ENCODE measurements at regions not wholly inside any gene's neighbourhood (a gene's known extent, or its start where the extent isn't known, plus 50 kb on each side); places are given as distances from the start of the nearest gene placed in this dataset.

GRCh38 chr10:130435961-130436360 is 299.8 kb downstream of the GLRX3 start:
- no peaks in the 10 kb centered on the region for H3K27me3 ChIP-seq (replicated peaks in 2 of 5; ENCODE audit: control insufficient read depth in 4 of 5, insufficient read depth in 5 of 5, low read length in 4 of 5)
- ChIA-PET POLR2A (no interaction called here), CTCF (no interaction called here)
- DNase-seq = no peak
- H3K4me3 ChIP-seq (ENCODE audit: control insufficient read depth in 1 of 7, extremely low read depth in 1 of 7, insufficient read depth in 4 of 7, low read depth in 2 of 7, low read length in 6 of 7) = no peak overlapping the region
- H3K9me3 ChIP-seq (ENCODE audit: control extremely low read depth in 1 of 5, control insufficient read depth in 4 of 5, insufficient read depth in 2 of 5, low read depth in 1 of 5, low read length in 4 of 5) = peaks cover 0 to 3% (median 0%) of the 10 kb centered on the region in 5 experiments
- no peaks in the 10 kb centered on the region for H3K4me1 ChIP-seq (ENCODE audit: control extremely low read depth in 1 of 4, control insufficient read depth in 4 of 4, insufficient read depth in 4 of 4, low read length in 3 of 4)
- H3K36me3 ChIP-seq (ENCODE audit: control insufficient read depth in 4 of 4, insufficient read depth in 4 of 4, low read length in 3 of 4) = no peaks in the 10 kb centered on the region
- no peak overlapping the region for H3K27ac ChIP-seq (ENCODE audit: insufficient read depth in 1 of 2, low read depth in 1 of 2, low read length in 2 of 2, poor library complexity in 1 of 2, severe bottlenecking in 2 of 2)
- WGBS (ENCODE audit: insufficient coverage) = 100% methylated on average over 3 of the region's 3 CpGs

GRCh38 chr10:130438861-130439260 is 302.7 kb downstream of the GLRX3 start:
- DNase-seq = no peak
- POLR2A ChIA-PET = no interaction called here
- Histone ChIP-seq H3K27me3 (replicated peaks in 2 of 5; ENCODE audit: control insufficient read depth in 4 of 5, insufficient read depth in 5 of 5, low read length in 4 of 5) (peaks cover 0 to 6% (median 5%) of the 10 kb centered on the region in 5 experiments), H3K27ac (ENCODE audit: insufficient read depth in 1 of 2, low read depth in 1 of 2, low read length in 2 of 2, poor library complexity in 1 of 2, severe bottlenecking in 2 of 2) (no peak overlapping the region), H3K4me3 (ENCODE audit: control insufficient read depth in 1 of 7, extremely low read depth in 1 of 7, insufficient read depth in 4 of 7, low read depth in 2 of 7, low read length in 6 of 7) (no peak overlapping the region), H3K4me1 (ENCODE audit: control extremely low read depth in 1 of 4, control insufficient read depth in 4 of 4, insufficient read depth in 4 of 4, low read length in 3 of 4) (no peaks in the 10 kb centered on the region), H3K9me3 (ENCODE audit: control extremely low read depth in 1 of 5, control insufficient read depth in 4 of 5, insufficient read depth in 2 of 5, low read depth in 1 of 5, low read length in 4 of 5) (peaks cover 0 to 3% (median 0%) of the 10 kb centered on the region in 5 experiments), H3K36me3 (ENCODE audit: control insufficient read depth in 4 of 4, insufficient read depth in 4 of 4, low read length in 3 of 4) (no peaks in the 10 kb centered on the region)
- CTCF ChIA-PET = no interaction called here
- 98% methylated on average over 4 of the region's 7 CpGs for WGBS (ENCODE audit: insufficient coverage)

GRCh38 chr10:130439766-130440165 is 303.6 kb downstream of the GLRX3 start:
- DNase-seq = no peak
- Histone ChIP-seq H3K27me3 (replicated peaks in 2 of 5; ENCODE audit: control insufficient read depth in 4 of 5, insufficient read depth in 5 of 5, low read length in 4 of 5) (peaks cover 0 to 6% (median 5%) of the 10 kb centered on the region in 5 experiments), H3K4me3 (ENCODE audit: control insufficient read depth in 1 of 7, extremely low read depth in 1 of 7, insufficient read depth in 4 of 7, low read depth in 2 of 7, low read length in 6 of 7) (no peak overlapping the region), H3K27ac (ENCODE audit: insufficient read depth in 1 of 2, low read depth in 1 of 2, low read length in 2 of 2, poor library complexity in 1 of 2, severe bottlenecking in 2 of 2) (no peak overlapping the region), H3K4me1 (ENCODE audit: control extremely low read depth in 1 of 4, control insufficient read depth in 4 of 4, insufficient read depth in 4 of 4, low read length in 3 of 4) (no peaks in the 10 kb centered on the region), H3K36me3 (ENCODE audit: control insufficient read depth in 4 of 4, insufficient read depth in 4 of 4, low read length in 3 of 4) (no peaks in the 10 kb centered on the region), H3K9me3 (ENCODE audit: control extremely low read depth in 1 of 5, control insufficient read depth in 4 of 5, insufficient read depth in 2 of 5, low read depth in 1 of 5, low read length in 4 of 5) (peaks cover 0 to 3% (median 0%) of the 10 kb centered on the region in 5 experiments)
- POLR2A ChIA-PET = no interaction called here
- CTCF ChIA-PET = no interaction called here
- WGBS (ENCODE audit: insufficient coverage) = 97% methylated on average over 6 of the region's 6 CpGs

- no peak overlapping the region for H3K27ac ChIP-seq (ENCODE audit: insufficient read depth in 1 of 2, low read depth in 1 of 2, low read length in 2 of 2, poor library complexity in 1 of 2, severe bottlenecking in 2 of 2)
- peaks cover 0 to 6% (median 5%) of the 10 kb centered on the region in 5 experiments for H3K27me3 ChIP-seq (replicated peaks in 2 of 5; ENCODE audit: control insufficient read depth in 4 of 5, insufficient read depth in 5 of 5, low read length in 4 of 5)
- DNase-seq = no peak
- ChIA-PET POLR2A (no interaction called here), CTCF (no interaction called here)
- 94% methylated on average over 3 of the region's 5 CpGs for WGBS (ENCODE audit: insufficient coverage)
- no peaks in the 10 kb centered on the region for H3K36me3 ChIP-seq (ENCODE audit: control insufficient read depth in 4 of 4, insufficient read depth in 4 of 4, low read length in 3 of 4)
- H3K4me1 ChIP-seq (ENCODE audit: control extremely low read depth in 1 of 4, control insufficient read depth in 4 of 4, insufficient read depth in 4 of 4, low read length in 3 of 4) = no peaks in the 10 kb centered on the region
- H3K4me3 ChIP-seq (ENCODE audit: control insufficient read depth in 1 of 7, extremely low read depth in 1 of 7, insufficient read depth in 4 of 7, low read depth in 2 of 7, low read length in 6 of 7) = no peak overlapping the region
- peaks cover 0 to 3% (median 0%) of the 10 kb centered on the region in 5 experiments for H3K9me3 ChIP-seq (ENCODE audit: control extremely low read depth in 1 of 5, control insufficient read depth in 4 of 5, insufficient read depth in 2 of 5, low read depth in 1 of 5, low read length in 4 of 5)
Measured at GRCh38 chr10:130440494-130440893, 304.3 kb downstream of the GLRX3 start.

- CTCF ChIA-PET = no interaction called here
- no peak for DNase-seq
- Histone ChIP-seq H3K4me3 (ENCODE audit: control insufficient read depth in 1 of 7, extremely low read depth in 1 of 7, insufficient read depth in 4 of 7, low read depth in 2 of 7, low read length in 6 of 7) (no peak overlapping the region), H3K36me3 (ENCODE audit: control insufficient read depth in 4 of 4, insufficient read depth in 4 of 4, low read length in 3 of 4) (no peaks in the 10 kb centered on the region), H3K27me3 (replicated peaks in 2 of 5; ENCODE audit: control insufficient read depth in 4 of 5, insufficient read depth in 5 of 5, low read length in 4 of 5) (peaks cover 0 to 6% (median 5%) of the 10 kb centered on the region in 5 experiments), H3K4me1 (ENCODE audit: control extremely low read depth in 1 of 4, control insufficient read depth in 4 of 4, insufficient read depth in 4 of 4, low read length in 3 of 4) (no peaks in the 10 kb centered on the region), H3K27ac (ENCODE audit: insufficient read depth in 1 of 2, low read depth in 1 of 2, low read length in 2 of 2, poor library complexity in 1 of 2, severe bottlenecking in 2 of 2) (no peak overlapping the region), H3K9me3 (ENCODE audit: control extremely low read depth in 1 of 5, control insufficient read depth in 4 of 5, insufficient read depth in 2 of 5, low read depth in 1 of 5, low read length in 4 of 5) (no peaks in the 10 kb centered on the region)
- WGBS (ENCODE audit: insufficient coverage) = 95% methylated on average over 11 of the region's 14 CpGs
- POLR2A ChIA-PET = no interaction called here
Measured at GRCh38 chr10:130440971-130441370, 304.8 kb downstream of the GLRX3 start.

- H3K9me3 ChIP-seq (ENCODE audit: control extremely low read depth in 1 of 5, control insufficient read depth in 4 of 5, insufficient read depth in 2 of 5, low read depth in 1 of 5, low read length in 4 of 5) = no peaks in the 10 kb centered on the region
- CTCF ChIA-PET = no interaction called here
- H3K4me1 ChIP-seq (ENCODE audit: control extremely low read depth in 1 of 4, control insufficient read depth in 4 of 4, insufficient read depth in 4 of 4, low read length in 3 of 4) = no peaks in the 10 kb centered on the region
- POLR2A ChIA-PET = no interaction called here
- peaks cover 2 to 6% (median 5%) of the 10 kb centered on the region in 5 experiments for H3K27me3 ChIP-seq (replicated peaks in 2 of 5; ENCODE audit: control insufficient read depth in 4 of 5, insufficient read depth in 5 of 5, low read length in 4 of 5)
- H3K4me3 ChIP-seq (ENCODE audit: control insufficient read depth in 1 of 7, extremely low read depth in 1 of 7, insufficient read depth in 4 of 7, low read depth in 2 of 7, low read length in 6 of 7) = no peak overlapping the region
- H3K27ac ChIP-seq (ENCODE audit: insufficient read depth in 1 of 2, low read depth in 1 of 2, low read length in 2 of 2, poor library complexity in 1 of 2, severe bottlenecking in 2 of 2) = no peak overlapping the region
- H3K36me3 ChIP-seq (ENCODE audit: control insufficient read depth in 4 of 4, insufficient read depth in 4 of 4, low read length in 3 of 4) = no peaks in the 10 kb centered on the region
- DNase-seq = no peak
- 66% methylated on average over 7 of the region's 7 CpGs for WGBS (ENCODE audit: insufficient coverage)
Measured at GRCh38 chr10:130443066-130443465, 306.9 kb downstream of the GLRX3 start.

GRCh38 chr10:130453036-130453720 is 317.0 kb downstream of the GLRX3 start:
- DNase-seq = no peak
- Histone ChIP-seq H3K4me1 (ENCODE audit: control extremely low read depth in 1 of 4, control insufficient read depth in 4 of 4, insufficient read depth in 4 of 4, low read length in 3 of 4) (no peaks in the 10 kb centered on the region), H3K36me3 (ENCODE audit: control insufficient read depth in 4 of 4, insufficient read depth in 4 of 4, low read length in 3 of 4) (no peaks in the 10 kb centered on the region), H3K4me3 (ENCODE audit: control insufficient read depth in 1 of 7, extremely low read depth in 1 of 7, insufficient read depth in 4 of 7, low read depth in 2 of 7, low read length in 6 of 7) (no peak overlapping the region), H3K9me3 (ENCODE audit: control extremely low read depth in 1 of 5, control insufficient read depth in 4 of 5, insufficient read depth in 2 of 5, low read depth in 1 of 5, low read length in 4 of 5) (no peaks in the 10 kb centered on the region), H3K27me3 (replicated peaks in 2 of 5; ENCODE audit: control insufficient read depth in 4 of 5, insufficient read depth in 5 of 5, low read length in 4 of 5) (peaks cover 0 to 2% (median 0%) of the 10 kb centered on the region in 5 experiments), H3K27ac (ENCODE audit: insufficient read depth in 1 of 2, low read depth in 1 of 2, low read length in 2 of 2, poor library complexity in 1 of 2, severe bottlenecking in 2 of 2) (no peak overlapping the region)
- ChIA-PET POLR2A (no interaction called here), CTCF (no interaction called here)
- WGBS (ENCODE audit: insufficient coverage) = 94% methylated on average over 19 of the region's 21 CpGs
